Adrenal gland (tissue), 5 donors: ENCODE measurements at regions not wholly inside any gene's neighbourhood (a gene's known extent, or its start where the extent isn't known, plus 50 kb on each side); places are given as distances from the start of the nearest gene placed in this dataset.

Experiments used
- POLR2A ChIP-seq, 2 donors: fragments of 450-650 bp; IDR thresholded peaks; one replicate each; pipeline ENCODE4 v1.6.1; 2017; ENCODE audit warnings: antibody characterized with exemption in 2 of 2, mild to moderate bottlenecking in 2 of 2, moderate library complexity in 1 of 2
- TF ChIP-seq, protein P1 (sequence below), 6 experiments: fragments of 450-650 bp in 4 of 6; fragments of 200-600 bp in 2 of 6; sonication (generic) in 1 of 6; IDR thresholded peaks; 1 replicate in 5 of 6; 2 replicates in 1 of 6; pipeline versions ENCODE4 v1.5.1 to v1.8.0; 2016 to 2021; ENCODE audit warnings: antibody characterized with exemption in 6 of 6, mild to moderate bottlenecking in 2 of 6, moderate library complexity in 1 of 6
- donor health status: DM: no; HTN: no; CAD: no.

DNA sequence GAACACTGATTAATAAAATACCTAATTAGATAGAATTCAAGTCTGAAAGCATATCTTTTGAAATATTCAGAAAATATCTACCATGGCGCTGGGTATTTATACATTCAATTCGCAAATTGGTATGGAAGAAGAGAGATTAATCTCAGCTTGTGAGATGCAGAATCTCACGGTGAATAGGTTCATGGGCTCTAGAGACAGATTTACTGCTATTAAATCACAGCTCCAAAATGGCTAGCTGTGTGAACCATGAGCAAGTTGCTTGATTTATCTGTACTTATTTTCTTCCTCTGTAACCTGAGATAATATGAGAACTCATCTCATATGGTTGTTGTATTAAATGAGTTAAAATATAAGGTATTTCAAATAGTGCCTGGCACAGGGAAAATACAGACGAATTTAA is 556.7 kb downstream of the FBXO15 start:
- TF ChIP-seq, protein P1, sequence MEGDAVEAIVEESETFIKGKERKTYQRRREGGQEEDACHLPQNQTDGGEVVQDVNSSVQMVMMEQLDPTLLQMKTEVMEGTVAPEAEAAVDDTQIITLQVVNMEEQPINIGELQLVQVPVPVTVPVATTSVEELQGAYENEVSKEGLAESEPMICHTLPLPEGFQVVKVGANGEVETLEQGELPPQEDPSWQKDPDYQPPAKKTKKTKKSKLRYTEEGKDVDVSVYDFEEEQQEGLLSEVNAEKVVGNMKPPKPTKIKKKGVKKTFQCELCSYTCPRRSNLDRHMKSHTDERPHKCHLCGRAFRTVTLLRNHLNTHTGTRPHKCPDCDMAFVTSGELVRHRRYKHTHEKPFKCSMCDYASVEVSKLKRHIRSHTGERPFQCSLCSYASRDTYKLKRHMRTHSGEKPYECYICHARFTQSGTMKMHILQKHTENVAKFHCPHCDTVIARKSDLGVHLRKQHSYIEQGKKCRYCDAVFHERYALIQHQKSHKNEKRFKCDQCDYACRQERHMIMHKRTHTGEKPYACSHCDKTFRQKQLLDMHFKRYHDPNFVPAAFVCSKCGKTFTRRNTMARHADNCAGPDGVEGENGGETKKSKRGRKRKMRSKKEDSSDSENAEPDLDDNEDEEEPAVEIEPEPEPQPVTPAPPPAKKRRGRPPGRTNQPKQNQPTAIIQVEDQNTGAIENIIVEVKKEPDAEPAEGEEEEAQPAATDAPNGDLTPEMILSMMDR (IDR thresholded peaks at IDR 0.05), result no peak
- no peak for TF ChIP-seq POLR2A (IDR thresholded peaks at IDR 0.05)
